Gastroesophageal sphincter (tissue), 4 donors: ENCODE measurements at regions not wholly inside any gene's neighbourhood (a gene's known extent, or its start where the extent isn't known, plus 50 kb on each side); places are given as distances from the start of the nearest gene placed in this dataset.

Source experiments
- ATAC-seq: fragments of 150-250 bp; one replicate; pipeline ENCODE4 v1.9.1; 2016; ENCODE audit warnings: mild to moderate bottlenecking, moderate library complexity
- H3K27ac ChIP-seq, 4 donors: fragments of 200-600 bp; sonication (generic) in 3 of 4; 1 replicate in 3 of 4; 2 replicates in 1 of 4; pipeline ENCODE4 v1.5.1; 2016 to 2019
- H3K27me3 ChIP-seq: fragments of 200-600 bp; sonication (generic); one replicate; pipeline ENCODE4 v1.5.1; 2019
- H3K36me3 ChIP-seq, 2 donors: fragments of 200-600 bp; sonication (generic); one replicate each; pipeline ENCODE4 v1.5.1; 2019; ENCODE audit warnings: control low read depth in 1 of 2
- H3K4me1 ChIP-seq, 3 donors: fragments of 200-600 bp; sonication (generic); 1 replicate in 2 of 3; 2 replicates in 1 of 3; pipeline ENCODE4 v1.5.1; 2016 to 2019; ENCODE audit warnings: control low read depth in 2 of 3
- H3K4me3 ChIP-seq, 2 donors: fragments of 200-600 bp; sonication (generic); one replicate each; pipeline ENCODE4 v1.5.1; 2019; ENCODE audit warnings: mild to moderate bottlenecking in 1 of 2, moderate library complexity in 1 of 2
- H3K9me3 ChIP-seq, 3 donors: fragments of 200-600 bp; sonication (generic); one replicate each; pipeline ENCODE4 v1.5.1; 2017 to 2019; ENCODE audit warnings: control low read depth in 2 of 3
- EP300 ChIP-seq: sonication (generic); formaldehyde crosslinking; IDR thresholded peaks from one replicate; pipeline ENCODE4 v1.6.1; 2017; ENCODE audit warnings: antibody characterized with exemption, mild to moderate bottlenecking
- POLR2A ChIP-seq, 2 donors: fragments of 450-650 bp; IDR thresholded peaks; one replicate each; pipeline ENCODE4 v1.6.1; 2017; ENCODE audit warnings: antibody characterized with exemption in 2 of 2, mild to moderate bottlenecking in 2 of 2, moderate library complexity in 1 of 2
- POLR2AphosphoS5 ChIP-seq: sonication (generic); formaldehyde crosslinking; IDR thresholded peaks from one replicate; pipeline ENCODE4 v1.6.1; 2017; ENCODE audit warnings: antibody characterized with exemption
- WGBS, 2 donors: methylation state at CpG; one replicate each; pipeline ENCODE4 v1.1.5; 2018; ENCODE audit warnings: low coverage in 1 of 2; 5-methylcytosine and 5-hydroxymethylcytosine counted together
- TF ChIP-seq, protein P1 (sequence below), 4 experiments: fragments of 200-600 bp in 2 of 4; fragments of 450-650 bp in 2 of 4; sonication (generic) in 1 of 4; IDR thresholded peaks; one replicate each; pipeline ENCODE4 v1.5.1; 2017 to 2019; ENCODE audit warnings: antibody characterized with exemption in 4 of 4, mild to moderate bottlenecking in 2 of 4, moderate library complexity in 2 of 4

- 46 to 57% methylated on average over 1 of the region's 1 CpG for WGBS, 2 donors
- no peak overlapping the region for H3K27ac ChIP-seq
- no peak for TF ChIP-seq POLR2AphosphoS5
- H3K4me1 ChIP-seq: no peaks in the 10 kb centered on the region
- H3K27me3 ChIP-seq: no peaks in the 10 kb centered on the region
- no peaks in the 10 kb centered on the region for H3K9me3 ChIP-seq
- peaks cover 0 to 13% of the 10 kb centered on the region in 2 donors for H3K36me3 ChIP-seq
- no peak overlapping the region for H3K4me3 ChIP-seq
- ATAC-seq: no peak
Measured at GRCh38 chr7:96638669-96639068, 71.0 kb downstream of the SEM1 start.

GRCh38 chr7:96637522-96637921, 72.1 kb downstream of the SEM1 start:
- Histone ChIP-seq H3K9me3 (no peaks in the 10 kb centered on the region), H3K4me1 (no peaks in the 10 kb centered on the region), H3K27me3 (no peaks in the 10 kb centered on the region), H3K27ac (no peak overlapping the region), H3K4me3 (no peak overlapping the region), H3K36me3 (peaks cover 0 to 12% of the 10 kb centered on the region in 2 donors)
- no peak for ATAC-seq
- TF ChIP-seq EP300: no peak
- TF ChIP-seq, protein P1, sequence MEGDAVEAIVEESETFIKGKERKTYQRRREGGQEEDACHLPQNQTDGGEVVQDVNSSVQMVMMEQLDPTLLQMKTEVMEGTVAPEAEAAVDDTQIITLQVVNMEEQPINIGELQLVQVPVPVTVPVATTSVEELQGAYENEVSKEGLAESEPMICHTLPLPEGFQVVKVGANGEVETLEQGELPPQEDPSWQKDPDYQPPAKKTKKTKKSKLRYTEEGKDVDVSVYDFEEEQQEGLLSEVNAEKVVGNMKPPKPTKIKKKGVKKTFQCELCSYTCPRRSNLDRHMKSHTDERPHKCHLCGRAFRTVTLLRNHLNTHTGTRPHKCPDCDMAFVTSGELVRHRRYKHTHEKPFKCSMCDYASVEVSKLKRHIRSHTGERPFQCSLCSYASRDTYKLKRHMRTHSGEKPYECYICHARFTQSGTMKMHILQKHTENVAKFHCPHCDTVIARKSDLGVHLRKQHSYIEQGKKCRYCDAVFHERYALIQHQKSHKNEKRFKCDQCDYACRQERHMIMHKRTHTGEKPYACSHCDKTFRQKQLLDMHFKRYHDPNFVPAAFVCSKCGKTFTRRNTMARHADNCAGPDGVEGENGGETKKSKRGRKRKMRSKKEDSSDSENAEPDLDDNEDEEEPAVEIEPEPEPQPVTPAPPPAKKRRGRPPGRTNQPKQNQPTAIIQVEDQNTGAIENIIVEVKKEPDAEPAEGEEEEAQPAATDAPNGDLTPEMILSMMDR (IDR thresholded peaks at IDR 0.05): no peak
- TF ChIP-seq POLR2A (IDR thresholded peaks at IDR 0.05): no peak
- no peak for TF ChIP-seq POLR2AphosphoS5

DNA sequence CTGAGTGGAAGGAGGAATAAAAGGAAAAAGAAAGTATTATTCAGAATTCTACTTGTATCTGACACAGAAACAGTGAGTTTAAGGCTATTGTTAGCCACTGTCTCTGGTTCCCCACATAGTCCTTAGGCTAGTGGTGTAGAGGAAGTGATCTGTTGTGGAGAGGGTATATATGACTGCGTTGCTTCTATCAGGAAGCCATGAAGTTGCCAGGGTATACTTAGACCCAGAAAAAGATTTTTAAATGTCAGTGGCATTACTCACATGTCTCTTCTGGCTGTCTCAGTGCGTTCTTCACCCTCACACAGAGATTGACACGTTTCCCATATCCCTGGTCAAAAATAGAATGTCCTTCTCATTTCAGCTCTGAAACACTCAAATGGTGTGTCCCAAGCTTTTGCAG, 72.7 kb downstream of the SEM1 start:
- Histone ChIP-seq H3K27ac (no peak overlapping the region), H3K4me1 (no peaks in the 10 kb centered on the region), H3K27me3 (no peaks in the 10 kb centered on the region), H3K4me3 (no peak overlapping the region), H3K9me3 (no peaks in the 10 kb centered on the region), H3K36me3 (peaks cover 0 to 12% of the 10 kb centered on the region in 2 donors)
- no peak for ATAC-seq
- no peak for TF ChIP-seq POLR2AphosphoS5
- TF ChIP-seq POLR2A (IDR thresholded peaks at IDR 0.05): no peak
- no peak for TF ChIP-seq EP300
- TF ChIP-seq, protein P1 (IDR thresholded peaks at IDR 0.05): no peak
- WGBS, 2 donors: 89 to 95% methylated on average over 3 of the region's 3 CpGs

- no peaks in the 10 kb centered on the region for H3K27me3 ChIP-seq
- ATAC-seq: no peak
- H3K27ac ChIP-seq: no peak overlapping the region
- TF ChIP-seq POLR2AphosphoS5 (no peak), EP300 (no peak), POLR2A (IDR thresholded peaks at IDR 0.05) (no peak)
- TF ChIP-seq, protein P1 (IDR thresholded peaks at IDR 0.05): no peak
- H3K4me1 ChIP-seq: no peaks in the 10 kb centered on the region
- no peak overlapping the region for H3K4me3 ChIP-seq
- H3K9me3 ChIP-seq: no peaks in the 10 kb centered on the region
- H3K36me3 ChIP-seq: peaks cover 0 to 12% of the 10 kb centered on the region in 2 donors
- WGBS, 2 donors: 80 to 86% methylated on average over 1 of the region's 1 CpG
Measured at GRCh38 chr7:96636342-96636860, 73.2 kb downstream of the SEM1 start.

DNA sequence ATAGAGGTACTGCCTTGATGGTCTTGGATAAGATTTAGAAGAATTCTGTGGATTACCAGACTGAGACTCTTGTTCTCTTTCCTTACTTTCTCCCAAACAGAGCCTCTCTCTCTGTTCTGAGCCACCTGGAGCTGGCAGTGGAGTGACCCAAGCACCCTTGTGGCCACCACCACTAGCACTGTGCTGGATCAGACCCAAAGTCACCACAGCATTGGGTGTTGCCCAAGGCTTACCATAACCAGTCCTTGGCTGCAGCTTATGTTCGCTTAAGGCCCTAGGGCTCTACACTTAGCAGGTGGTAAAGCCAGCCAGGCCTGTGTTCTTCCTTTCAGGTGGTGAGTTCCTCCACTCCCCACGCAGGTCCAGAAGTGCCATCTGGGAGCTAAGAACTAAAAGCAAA, 79.8 kb downstream of the SEM1 start:
- Histone ChIP-seq H3K9me3 (no peaks in the 10 kb centered on the region), H3K36me3 (no peaks in the 10 kb centered on the region), H3K4me1 (no peaks in the 10 kb centered on the region), H3K4me3 (no peak overlapping the region), H3K27ac (no peak overlapping the region), H3K27me3 (no peaks in the 10 kb centered on the region)
- WGBS, 2 donors: 20% methylated on average over 1 of the region's 2 CpGs; no CpG with 5 or more reads in 1 of the 2 donors
- ATAC-seq: no peak
- TF ChIP-seq POLR2AphosphoS5 (no peak), EP300 (no peak), POLR2A (IDR thresholded peaks at IDR 0.05) (no peak)
- TF ChIP-seq, protein P1 (IDR thresholded peaks at IDR 0.05): no peak
